Hepatocyte (in vitro differentiated cells): ENCODE measurements at regions not wholly inside any gene's neighbourhood (a gene's known extent, or its start where the extent isn't known, plus 50 kb on each side); places are given as distances from the start of the nearest gene placed in this dataset.

ENCODE experiments used
- DNase-seq: peaks from one replicate; pipeline ENCODE4 v3.0.0-alpha.2; 2016; ENCODE audit warnings: low spot score
- H2AFZ ChIP-seq: fragments of 200-600 bp; sonication (generic); 2 replicates; pipeline ENCODE4 v1.6.0; 2016; ENCODE audit warnings: antibody characterized with exemption, mild to moderate bottlenecking
- H3K27ac ChIP-seq: fragments of 200-600 bp; sonication (generic); 2 replicates; pipeline ENCODE4 v1.5.1; 2016; ENCODE audit warnings: mild to moderate bottlenecking
- H3K27me3 ChIP-seq: fragments of 200-600 bp; sonication (generic); 2 replicates; pipeline ENCODE4 v1.6.1; 2016
- H3K36me3 ChIP-seq: fragments of 200-600 bp; sonication (generic); replicated peaks from 2 replicates; pipeline ENCODE4 v1.5.1; 2016; ENCODE audit warnings: low read depth; ENCODE audit not compliant: insufficient read depth
- H3K4me1 ChIP-seq: fragments of 200-600 bp; sonication (generic); 2 replicates; pipeline ENCODE4 v1.5.1; 2016; ENCODE audit warnings: mild to moderate bottlenecking, moderate library complexity; ENCODE audit not compliant: insufficient read depth
- H3K4me2 ChIP-seq: fragments of 200-600 bp; sonication (generic); 2 replicates; pipeline ENCODE4 v1.6.0; 2016
- H3K4me3 ChIP-seq: fragments of 200-600 bp; sonication (generic); 2 replicates; pipeline ENCODE4 v1.5.1; 2016; ENCODE audit warnings: mild to moderate bottlenecking
- H3K79me2 ChIP-seq: fragments of 200-600 bp; sonication (generic); 2 replicates; pipeline ENCODE4 v1.6.0; 2017; ENCODE audit warnings: mild to moderate bottlenecking
- H3K9me2 ChIP-seq: fragments of 200-600 bp; sonication (generic); replicated peaks from 2 replicates; pipeline ENCODE4 v1.6.0; 2017; ENCODE audit warnings: mild to moderate bottlenecking; ENCODE audit not compliant: insufficient read depth
- H3K9me3 ChIP-seq: fragments of 200-600 bp; sonication (generic); 2 replicates; pipeline ENCODE4 v1.5.1; 2016; ENCODE audit warnings: low read depth, mild to moderate bottlenecking
- H4K20me1 ChIP-seq: fragments of 200-600 bp; sonication (generic); 2 replicates; pipeline ENCODE4 v1.6.0; 2016; ENCODE audit warnings: mild to moderate bottlenecking; ENCODE audit not compliant: insufficient read depth, poor library complexity, severe bottlenecking
- EZH2 ChIP-seq: fragments of 200-600 bp; sonication (generic); IDR thresholded peaks from 2 replicates; pipeline ENCODE4 v1.6.1; 2016; ENCODE audit warnings: antibody characterized with exemption, mild to moderate bottlenecking, borderline replicate concordance
- EZH2phosphoT487 ChIP-seq: fragments of 200-600 bp; sonication (generic); IDR thresholded peaks from one replicate; pipeline ENCODE4 v1.6.1; 2018; ENCODE audit warnings: antibody characterized with exemption, mild to moderate bottlenecking, low read depth, moderate library complexity; ENCODE audit not compliant: unreplicated experiment, severe bottlenecking
- WGBS: methylation state at CpG from one replicate; pipeline ENCODE4 v1.1.6; 2016; ENCODE audit warnings: low lambda C conversion rate; ENCODE audit errors: missing lambda C conversion rate; 5-methylcytosine and 5-hydroxymethylcytosine counted together
- TF ChIP-seq, protein P1 (sequence below): fragments of 200-600 bp; sonication (generic); IDR thresholded peaks from 2 replicates; pipeline ENCODE4 v1.5.1; 2016; ENCODE audit warnings: antibody characterized with exemption, mild to moderate bottlenecking; ENCODE audit not compliant: poor library complexity

GRCh38 chr9:22308177-22308576 is 138.4 kb upstream of the DMRTA1 start:
- DNase-seq = no peak
- Histone ChIP-seq H3K27me3 (no peaks in the 10 kb centered on the region), H3K9me3 (no peaks in the 10 kb centered on the region), H3K79me2 (no peaks in the 10 kb centered on the region), H3K4me2 (no peak overlapping the region), H2AFZ (no peak overlapping the region), H3K36me3 (no peaks in the 10 kb centered on the region), H3K9me2 (no peaks in the 10 kb centered on the region), H3K27ac (no peak overlapping the region), H3K4me3 (no peak overlapping the region), H3K4me1 (no peaks in the 10 kb centered on the region), H4K20me1 (no peaks in the 10 kb centered on the region)
- TF ChIP-seq EZH2phosphoT487 = no peak
- no peak for TF ChIP-seq EZH2
- TF ChIP-seq, protein P1, sequence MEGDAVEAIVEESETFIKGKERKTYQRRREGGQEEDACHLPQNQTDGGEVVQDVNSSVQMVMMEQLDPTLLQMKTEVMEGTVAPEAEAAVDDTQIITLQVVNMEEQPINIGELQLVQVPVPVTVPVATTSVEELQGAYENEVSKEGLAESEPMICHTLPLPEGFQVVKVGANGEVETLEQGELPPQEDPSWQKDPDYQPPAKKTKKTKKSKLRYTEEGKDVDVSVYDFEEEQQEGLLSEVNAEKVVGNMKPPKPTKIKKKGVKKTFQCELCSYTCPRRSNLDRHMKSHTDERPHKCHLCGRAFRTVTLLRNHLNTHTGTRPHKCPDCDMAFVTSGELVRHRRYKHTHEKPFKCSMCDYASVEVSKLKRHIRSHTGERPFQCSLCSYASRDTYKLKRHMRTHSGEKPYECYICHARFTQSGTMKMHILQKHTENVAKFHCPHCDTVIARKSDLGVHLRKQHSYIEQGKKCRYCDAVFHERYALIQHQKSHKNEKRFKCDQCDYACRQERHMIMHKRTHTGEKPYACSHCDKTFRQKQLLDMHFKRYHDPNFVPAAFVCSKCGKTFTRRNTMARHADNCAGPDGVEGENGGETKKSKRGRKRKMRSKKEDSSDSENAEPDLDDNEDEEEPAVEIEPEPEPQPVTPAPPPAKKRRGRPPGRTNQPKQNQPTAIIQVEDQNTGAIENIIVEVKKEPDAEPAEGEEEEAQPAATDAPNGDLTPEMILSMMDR = no peak

GRCh38 chr9:22316645-22317044 is 130.0 kb upstream of the DMRTA1 start:
- Histone ChIP-seq H3K9me3 (no peaks in the 10 kb centered on the region), H2AFZ (no peak overlapping the region), H3K27ac (no peak overlapping the region), H3K27me3 (no peaks in the 10 kb centered on the region), H3K4me1 (no peaks in the 10 kb centered on the region), H3K79me2 (no peaks in the 10 kb centered on the region), H3K4me2 (no peak overlapping the region), H3K36me3 (no peaks in the 10 kb centered on the region), H3K4me3 (no peak overlapping the region), H4K20me1 (no peaks in the 10 kb centered on the region), H3K9me2 (no peaks in the 10 kb centered on the region)
- DNase-seq = no peak
- TF ChIP-seq, protein P1 = no peak
- TF ChIP-seq EZH2phosphoT487 (no peak), EZH2 (no peak)
- 84% methylated on average over 1 of the region's 1 CpG for WGBS

- H3K36me3 ChIP-seq = no peaks in the 10 kb centered on the region
- no peaks in the 10 kb centered on the region for H3K4me1 ChIP-seq
Measured at GRCh38 chr9:22331533-22331932, 115.1 kb upstream of the DMRTA1 start.

More at GRCh38 chr9:22331533-22331932, 115.1 kb upstream of the DMRTA1 start:
- no peaks in the 10 kb centered on the region for H3K9me3 ChIP-seq
- no peaks in the 10 kb centered on the region for H4K20me1 ChIP-seq
- no peaks in the 10 kb centered on the region for H3K27me3 ChIP-seq
- H3K27ac ChIP-seq = no peak overlapping the region
- no peaks in the 10 kb centered on the region for H3K9me2 ChIP-seq
- H2AFZ ChIP-seq = no peak overlapping the region
- no peak overlapping the region for H3K4me3 ChIP-seq
- no peaks in the 10 kb centered on the region for H3K79me2 ChIP-seq
- no peak for DNase-seq
- H3K4me2 ChIP-seq = no peak overlapping the region
- TF ChIP-seq, protein P1 = no peak
- TF ChIP-seq EZH2 (no peak), EZH2phosphoT487 (no peak)
